Endothelial cell of umbilical vein (primary cell): ENCODE measurements at regions not wholly inside any gene's neighbourhood (a gene's known extent, or its start where the extent isn't known, plus 50 kb on each side); places are given as distances from the start of the nearest gene placed in this dataset.

ENCODE experiments used
- BruUV-seq: library from RNA; stranded (reverse); fragments of 400-500 nt; replicated peaks from 2 replicates; lab custom pipeline; 2021; lab: Mats Ljungman, UMichigan
- CTCF ChIA-PET: fragments of 300-600, 350-600 bp; sonication (Branson Sonifier 250); formaldehyde crosslinking; loops from one replicate; lab custom pipeline; 2021; ENCODE audit warnings: antibody characterized with exemption, inconsistent platforms; lab: Charles Lee
- POLR2A ChIA-PET: fragments of 300-600, 350-600 bp; sonication (Branson Sonifier 250); formaldehyde crosslinking; loops from one replicate; lab custom pipeline; 2021; ENCODE audit warnings: antibody characterized with exemption, inconsistent platforms; lab: Charles Lee
- DNase-seq: peaks from one replicate; pipeline ENCODE4 v3.0.0-alpha.2; 2011; ENCODE audit warnings: low read depth, low spot score
- FAIRE-seq: peaks from 2 replicates; lab custom pipeline; 2011; peaks lifted over from hg19 to GRCh38; lab: Jason Lieb, UNC
- H2AFZ ChIP-seq: 2 replicates; pipeline ENCODE4 v1.6.0; 2012; ENCODE audit warnings: low read depth, low read length, control low read depth, inconsistent platforms
- H3K27ac ChIP-seq: 2 replicates; pipeline ENCODE4 v1.5.1; 2011; ENCODE audit warnings: low read depth, mild to moderate bottlenecking, control low read depth, low read length, moderate library complexity; ENCODE audit not compliant: insufficient read depth
- H3K27me3 ChIP-seq, 2 experiments: 2 replicates each; pipeline versions ENCODE4 v1.6.0 to v1.6.1; 2011; ENCODE audit warnings: low read length in 2 of 2, mixed read lengths in 1 of 2; ENCODE audit not compliant: control insufficient read depth in 2 of 2, insufficient read depth in 2 of 2
- H3K36me3 ChIP-seq, 2 experiments: 2 replicates in 1 of 2; 3 replicates in 1 of 2; pipeline ENCODE4 v1.5.1; 2011; ENCODE audit warnings: low read length in 2 of 2, mild to moderate bottlenecking in 1 of 2, moderate library complexity in 1 of 2; ENCODE audit not compliant: control insufficient read depth in 2 of 2, insufficient read depth in 2 of 2; ENCODE audit errors: extremely low read depth in 1 of 2
- H3K4me1 ChIP-seq: 3 replicates; pipeline ENCODE4 v1.5.1; 2011; ENCODE audit warnings: mild to moderate bottlenecking, low read length; ENCODE audit not compliant: control insufficient read depth, insufficient read depth; ENCODE audit errors: extremely low read depth
- H3K4me2 ChIP-seq: 2 replicates; pipeline ENCODE4 v1.6.1; 2011; ENCODE audit warnings: low read length, control low read depth, mixed read lengths; ENCODE audit not compliant: insufficient read depth
- H3K4me3 ChIP-seq, 3 experiments: fragments of 200-600 bp in 1 of 3; sonication (generic), shearing (Covaris generic) in 1 of 3; replicated peaks in 1 of 3; 2 replicates each; pipeline ENCODE4 v1.5.1; 2011 to 2016; ENCODE audit warnings: control low read depth in 3 of 3, low read length in 3 of 3, mild to moderate bottlenecking in 2 of 3, inconsistent platforms in 1 of 3, low read depth in 1 of 3, moderate library complexity in 1 of 3; ENCODE audit not compliant: insufficient read depth in 1 of 3
- H3K79me2 ChIP-seq: 2 replicates; pipeline ENCODE4 v1.6.0; 2012; ENCODE audit warnings: low read length, inconsistent platforms; ENCODE audit not compliant: control insufficient read depth, insufficient read depth
- H3K9ac ChIP-seq: replicated peaks from 2 replicates; pipeline ENCODE3; 2011; ENCODE audit warnings: low read length, control low read depth; ENCODE audit not compliant: insufficient read depth; ENCODE audit errors: extremely low read depth
- H3K9me1 ChIP-seq: replicated peaks from 3 replicates; pipeline ENCODE4 v1.6.0; 2011; ENCODE audit warnings: mild to moderate bottlenecking, low read length; ENCODE audit not compliant: control insufficient read depth, insufficient read depth; ENCODE audit errors: extremely low read depth
- H3K9me3 ChIP-seq: replicated peaks from 2 replicates; pipeline ENCODE4 v1.5.1; 2012; ENCODE audit warnings: low read length, inconsistent platforms; ENCODE audit not compliant: control insufficient read depth, insufficient read depth
- H4K20me1 ChIP-seq: replicated peaks from 2 replicates; pipeline ENCODE3; 2011; ENCODE audit warnings: mild to moderate bottlenecking, low read length; ENCODE audit not compliant: control insufficient read depth, insufficient read depth; ENCODE audit errors: extremely low read depth
- EZH2 ChIP-seq: IDR thresholded peaks from 2 replicates; pipeline ENCODE4 v1.6.1; 2012; ENCODE audit warnings: borderline replicate concordance, low read depth, mild to moderate bottlenecking, moderate library complexity, low read length, inconsistent platforms; ENCODE audit not compliant: severe bottlenecking
- FOS ChIP-seq: IDR thresholded peaks from 2 replicates; pipeline ENCODE4 v1.6.1; 2011; ENCODE audit warnings: mild to moderate bottlenecking, low read length, moderate library complexity, borderline replicate concordance; ENCODE audit not compliant: insufficient read depth
- GATA2 ChIP-seq: IDR thresholded peaks from 2 replicates; pipeline ENCODE4 v1.7.0; 2011; ENCODE audit warnings: low read depth, mild to moderate bottlenecking, moderate library complexity, mixed read lengths, low read length; ENCODE audit not compliant: insufficient read length, insufficient read depth
- JUN ChIP-seq: IDR thresholded peaks from 2 replicates; pipeline ENCODE4 v1.6.1; 2011; ENCODE audit warnings: borderline replicate concordance, low read depth; ENCODE audit not compliant: insufficient read length, insufficient read depth
- MYC ChIP-seq: IDR thresholded peaks from one replicate; pipeline ENCODE4 v1.6.1; 2011; ENCODE audit warnings: mild to moderate bottlenecking, low read depth, low read length
- POLR2A ChIP-seq: IDR thresholded peaks from 2 replicates; pipeline ENCODE4 v1.6.1; 2012; ENCODE audit warnings: low read depth, mild to moderate bottlenecking, control low read depth, low read length
- POLR2AphosphoS5 ChIP-seq: IDR thresholded peaks from 2 replicates; pipeline ENCODE4 v1.6.1; 2012; ENCODE audit warnings: low read depth, mild to moderate bottlenecking, control low read depth, low read length, moderate library complexity; ENCODE audit not compliant: insufficient read depth
- dilution Hi-C: fragments of 300-500 bp; cut with MboI; formaldehyde crosslinking; loops from one replicate; pipeline ENCODE4 v1.15.0; 2019; ENCODE audit warnings: low sequenced_read_pairs; ENCODE audit not compliant: extremely low pct_ligation_motif_present
- intact Hi-C: fragments of 100-400 bp; cut with micrococcal nuclease; formaldehyde crosslinking; loops from one replicate; pipeline ENCODE4 v1.10.0; 2022
- TF ChIP-seq, protein P1 (sequence below), 2 donors: IDR thresholded peaks; 1 replicate in 1 of 2; 2 replicates in 1 of 2; pipeline ENCODE4 v1.5.1; 2011; ENCODE audit warnings: low read length in 2 of 2, mild to moderate bottlenecking in 2 of 2, moderate library complexity in 2 of 2, control low read depth in 1 of 2, inconsistent platforms in 1 of 2, low read depth in 1 of 2; ENCODE audit not compliant: insufficient read depth in 1 of 2; ENCODE audit errors: extremely low read depth in 1 of 2
- TF ChIP-seq, protein P2 (sequence below): IDR thresholded peaks from 2 replicates; pipeline ENCODE4 v1.6.1; 2011; ENCODE audit not compliant: insufficient read depth, insufficient read length

DNA sequence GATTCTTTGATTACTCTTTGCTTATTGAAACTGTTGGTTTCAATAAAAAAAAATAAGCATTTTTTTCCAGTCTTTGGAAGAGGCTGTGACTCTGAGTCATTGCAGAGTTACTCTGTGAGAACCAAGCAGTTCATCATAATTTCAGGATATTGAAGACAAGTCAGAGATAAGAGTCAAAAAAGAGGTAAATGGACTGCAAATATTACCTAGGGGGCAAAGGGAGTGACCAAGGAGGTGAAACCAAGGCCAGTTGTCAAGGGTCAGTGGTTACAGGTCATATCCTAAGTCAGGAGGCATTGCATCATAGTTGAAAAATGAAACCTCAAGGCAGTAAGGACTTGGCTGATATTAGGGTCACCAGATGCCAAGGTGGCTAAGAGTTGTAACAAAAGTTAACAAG lies 597.1 kb upstream of the USP24 start:
- H3K9me1 ChIP-seq: no peaks in the 10 kb centered on the region
- H3K4me1 ChIP-seq: no peaks in the 10 kb centered on the region
- no peaks in the 10 kb centered on the region for H3K36me3 ChIP-seq
- intact Hi-C loops (no loop called here), dilution Hi-C loops (no loop called here)
- H3K27ac ChIP-seq: no peak overlapping the region
- no peak for TF ChIP-seq GATA2
- FAIRE-seq (no peak), DNase-seq (no peak)
- H3K9me3 ChIP-seq: no peaks in the 10 kb centered on the region
- no peak overlapping the region for H3K4me3 ChIP-seq
- no peaks in the 10 kb centered on the region for H4K20me1 ChIP-seq
- CTCF ChIA-PET: no interaction called here
- no peak overlapping the region for H2AFZ ChIP-seq
- H3K9ac ChIP-seq: no peak overlapping the region
- POLR2A ChIA-PET: no interaction called here
- no peak overlapping the region for H3K4me2 ChIP-seq
- no peaks in the 10 kb centered on the region for H3K27me3 ChIP-seq
- H3K79me2 ChIP-seq: no peaks in the 10 kb centered on the region
- BruUV-seq: no TSS peak

DNA sequence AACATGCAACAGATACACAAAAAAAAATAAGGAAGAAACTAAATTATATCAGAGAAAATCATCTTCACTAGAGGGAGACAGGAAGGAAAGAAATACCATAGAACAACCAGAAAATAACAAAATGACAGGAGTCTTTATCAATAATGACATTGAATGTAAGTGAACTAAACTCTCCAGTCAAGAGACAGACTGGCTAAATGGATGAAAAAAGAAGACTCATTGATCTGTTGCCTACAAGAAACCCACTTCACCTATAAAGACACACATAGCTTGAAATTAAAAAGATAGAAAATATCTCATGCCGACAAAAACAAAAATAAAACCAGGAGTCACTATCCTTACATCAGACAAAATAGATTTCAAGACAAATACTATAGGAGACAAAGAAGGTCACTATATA lies 593.1 kb upstream of the USP24 start:
- H2AFZ ChIP-seq: no peak overlapping the region
- DNase-seq: no peak
- FAIRE-seq: no peak
- H3K79me2 ChIP-seq: no peaks in the 10 kb centered on the region
- no peaks in the 10 kb centered on the region for H3K9me3 ChIP-seq
- no peak overlapping the region for H3K4me3 ChIP-seq
- dilution Hi-C loops (no loop called here), intact Hi-C loops (no loop called here)
- BruUV-seq: no TSS peak
- no peak overlapping the region for H3K4me2 ChIP-seq
- TF ChIP-seq, protein P1, sequence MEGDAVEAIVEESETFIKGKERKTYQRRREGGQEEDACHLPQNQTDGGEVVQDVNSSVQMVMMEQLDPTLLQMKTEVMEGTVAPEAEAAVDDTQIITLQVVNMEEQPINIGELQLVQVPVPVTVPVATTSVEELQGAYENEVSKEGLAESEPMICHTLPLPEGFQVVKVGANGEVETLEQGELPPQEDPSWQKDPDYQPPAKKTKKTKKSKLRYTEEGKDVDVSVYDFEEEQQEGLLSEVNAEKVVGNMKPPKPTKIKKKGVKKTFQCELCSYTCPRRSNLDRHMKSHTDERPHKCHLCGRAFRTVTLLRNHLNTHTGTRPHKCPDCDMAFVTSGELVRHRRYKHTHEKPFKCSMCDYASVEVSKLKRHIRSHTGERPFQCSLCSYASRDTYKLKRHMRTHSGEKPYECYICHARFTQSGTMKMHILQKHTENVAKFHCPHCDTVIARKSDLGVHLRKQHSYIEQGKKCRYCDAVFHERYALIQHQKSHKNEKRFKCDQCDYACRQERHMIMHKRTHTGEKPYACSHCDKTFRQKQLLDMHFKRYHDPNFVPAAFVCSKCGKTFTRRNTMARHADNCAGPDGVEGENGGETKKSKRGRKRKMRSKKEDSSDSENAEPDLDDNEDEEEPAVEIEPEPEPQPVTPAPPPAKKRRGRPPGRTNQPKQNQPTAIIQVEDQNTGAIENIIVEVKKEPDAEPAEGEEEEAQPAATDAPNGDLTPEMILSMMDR (IDR thresholded peaks at IDR 0.05; ENCODE audit: extremely low read depth in 1 of 2, insufficient read depth in 1 of 2, low read depth in 1 of 2, low read length in 2 of 2): no peak
- TF ChIP-seq MYC (no peak), JUN (no peak), POLR2A (no peak), FOS (no peak), EZH2 (no peak), POLR2AphosphoS5 (no peak), GATA2 (no peak)
- TF ChIP-seq, protein P2, sequence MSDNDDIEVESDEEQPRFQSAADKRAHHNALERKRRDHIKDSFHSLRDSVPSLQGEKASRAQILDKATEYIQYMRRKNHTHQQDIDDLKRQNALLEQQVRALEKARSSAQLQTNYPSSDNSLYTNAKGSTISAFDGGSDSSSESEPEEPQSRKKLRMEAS: no peak
- H3K9me1 ChIP-seq: no peaks in the 10 kb centered on the region
- H3K4me1 ChIP-seq: no peaks in the 10 kb centered on the region
- ChIA-PET CTCF (no interaction called here), POLR2A (no interaction called here)
- no peaks in the 10 kb centered on the region for H3K27me3 ChIP-seq
- no peaks in the 10 kb centered on the region for H4K20me1 ChIP-seq
- H3K27ac ChIP-seq: no peak overlapping the region
- H3K9ac ChIP-seq: no peak overlapping the region
- H3K36me3 ChIP-seq: no peaks in the 10 kb centered on the region
